ENCODE measurements at regions not wholly inside any gene's neighbourhood (a gene's known extent, or its start where the extent isn't known, plus 50 kb on each side); places are given as distances from the start of the nearest gene placed in this dataset.
"Not testable (repeated sequence)": the region's sequence is repeated elsewhere in the genome, so short reads cannot be mapped to it uniquely, and the experiment has no call there.

- TF ChIP-seq EZH2phosphoT487 (IDR thresholded peaks at IDR 0.05; ENCODE audit: low read depth, severe bottlenecking, unreplicated experiment); CTCF (IDR thresholded peaks at IDR 0.05; ENCODE audit: poor library complexity): not testable (repeated sequence)
Observed at GRCh38 chr7:97449448-97449847, 282.4 kb upstream of the TAC1 start.

All from hepatocyte (in vitro differentiated cells).